NCI-H748 treated with DMSO at 0.1 percent for 48 hours (cell line): ENCODE measurements at regions not wholly inside any gene's neighbourhood (a gene's known extent, or its start where the extent isn't known, plus 50 kb on each side); places are given as distances from the start of the nearest gene placed in this dataset.
A peak's percentile ranks its signal among the peaks of the same experiment; 100 is the strongest.

Experiments
- DNase-seq: peaks from one replicate; lab custom pipeline; 2025; lab: John Stamatoyannopoulos, UW

DNA sequence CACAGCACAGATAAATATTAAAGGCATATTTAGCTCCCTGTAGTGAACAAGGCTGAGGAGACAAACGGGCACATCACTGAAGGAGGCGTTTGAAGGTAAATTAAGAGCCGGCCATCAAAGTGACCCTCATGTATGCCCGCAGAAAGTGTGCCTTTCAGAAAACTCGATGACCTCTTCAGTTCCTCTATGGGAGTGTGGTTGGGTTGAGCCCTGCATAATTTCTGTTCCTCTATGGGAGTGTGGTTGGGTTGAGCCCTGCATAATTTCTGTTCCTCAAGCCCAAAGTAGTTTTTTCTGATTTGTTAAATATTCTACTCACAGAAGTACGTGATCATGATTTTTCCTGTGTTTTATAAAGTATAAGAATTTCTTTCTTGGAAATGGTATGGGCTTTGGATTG, 568.5 kb downstream of the TSN start:
- DNase-seq, result no peak

GRCh38 chr2:122326471-122326870, 571.0 kb downstream of the TSN start:
- no peak for DNase-seq

DNA sequence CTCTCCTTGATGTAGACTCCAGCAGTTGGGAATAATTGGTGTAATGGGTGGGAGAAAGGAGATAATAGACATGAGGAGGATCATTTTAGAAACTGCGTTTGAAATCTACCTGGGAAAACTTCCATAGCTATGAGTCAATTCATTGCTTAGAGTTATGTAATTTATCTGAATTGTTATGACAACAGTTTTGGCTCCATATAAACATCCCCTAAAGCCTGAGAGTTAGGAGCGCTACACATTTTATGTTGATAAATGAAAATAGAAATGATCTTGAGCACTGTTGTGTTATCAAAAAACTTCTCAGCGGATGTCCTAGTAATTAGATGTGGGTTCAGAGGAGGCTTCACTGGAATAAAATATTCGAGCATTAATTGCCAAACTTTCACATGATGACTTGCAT, 573.4 kb downstream of the TSN start:
- no peak for DNase-seq

DNA sequence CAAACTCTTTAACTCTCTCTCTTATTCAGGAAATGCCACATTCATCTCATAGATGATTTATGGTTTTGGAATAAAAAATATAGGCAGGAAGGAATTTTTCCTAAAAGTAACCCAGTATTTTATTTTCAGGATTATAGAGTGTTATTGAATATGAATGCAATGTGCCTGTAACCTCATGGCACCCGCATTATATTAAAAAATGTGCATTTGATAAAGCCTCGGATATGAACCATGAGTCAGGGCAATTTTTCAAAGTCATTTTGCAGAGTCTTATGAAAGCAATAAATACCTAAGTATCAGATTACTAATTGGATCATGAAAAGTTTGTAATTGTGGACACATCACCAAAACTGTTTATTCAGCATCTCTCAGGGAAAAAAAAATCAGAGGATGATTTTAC, 573.8 kb downstream of the TSN start:
- DNase-seq, result no peak

DNA sequence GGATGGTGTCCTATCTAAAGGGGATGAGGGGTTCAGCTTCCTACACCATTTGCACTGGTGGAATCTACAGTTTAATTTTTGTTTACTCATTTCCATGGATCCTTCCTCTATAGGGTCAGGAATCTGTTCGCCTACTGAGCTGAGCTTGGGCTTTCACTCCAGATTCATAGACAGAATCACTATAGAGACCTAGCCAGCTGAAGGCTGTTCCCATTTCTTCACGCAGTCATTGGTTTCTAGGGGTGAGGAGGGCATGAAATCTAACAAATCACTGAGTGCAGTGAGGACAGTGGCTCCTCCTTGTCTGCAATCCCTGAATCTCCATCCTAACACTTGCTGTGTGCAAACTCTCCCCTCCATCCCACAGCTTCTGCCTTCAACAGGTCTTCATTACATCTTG, 578.5 kb downstream of the TSN start:
- no peak for DNase-seq

DNA sequence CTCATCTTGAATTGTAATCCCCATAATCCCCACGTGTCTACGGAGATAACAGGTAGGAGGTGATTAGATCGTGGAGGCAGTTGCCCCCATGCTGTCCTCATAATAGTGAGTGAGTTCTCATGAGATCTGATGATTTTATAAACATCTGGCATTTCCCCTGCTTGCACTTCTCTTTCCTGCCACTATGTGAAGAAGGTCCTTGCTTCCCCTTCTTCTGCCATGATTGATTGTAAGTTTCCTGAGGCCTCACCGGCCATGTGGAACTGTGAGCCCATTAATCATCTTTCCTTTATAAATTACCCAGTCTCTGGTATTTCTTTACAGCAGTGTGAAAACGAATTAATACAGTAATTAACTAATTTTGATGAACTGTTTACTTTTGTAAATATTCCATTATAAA, 582.5 kb downstream of the TSN start:
- no peak for DNase-seq

- DNase-seq, result no peak
Measured at GRCh38 chr2:122340246-122340645, 584.8 kb downstream of the TSN start.

- DNase-seq, result no peak
Measured at GRCh38 chr2:122341007-122341406, 585.6 kb downstream of the TSN start.

DNA sequence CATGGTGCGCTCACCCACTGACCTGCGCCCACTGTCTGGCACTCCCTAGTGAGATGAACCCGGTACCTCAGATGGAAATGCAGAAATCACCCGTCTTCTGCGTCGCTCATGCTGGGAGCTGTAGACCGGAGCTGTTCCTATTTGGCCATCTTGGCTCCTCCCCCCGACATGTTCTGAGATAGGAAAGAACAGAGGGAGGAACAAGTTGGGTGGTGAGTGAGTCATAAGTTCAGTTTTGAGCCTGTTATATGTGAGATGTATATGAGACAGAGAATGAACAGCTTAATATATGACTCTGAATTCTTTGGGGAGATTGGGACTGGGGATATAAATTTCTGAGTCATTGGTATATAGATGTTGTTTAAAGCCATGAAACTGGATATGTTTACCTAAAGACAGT, 596.7 kb downstream of the TSN start:
- peak; percentile 6 for DNase-seq

DNA sequence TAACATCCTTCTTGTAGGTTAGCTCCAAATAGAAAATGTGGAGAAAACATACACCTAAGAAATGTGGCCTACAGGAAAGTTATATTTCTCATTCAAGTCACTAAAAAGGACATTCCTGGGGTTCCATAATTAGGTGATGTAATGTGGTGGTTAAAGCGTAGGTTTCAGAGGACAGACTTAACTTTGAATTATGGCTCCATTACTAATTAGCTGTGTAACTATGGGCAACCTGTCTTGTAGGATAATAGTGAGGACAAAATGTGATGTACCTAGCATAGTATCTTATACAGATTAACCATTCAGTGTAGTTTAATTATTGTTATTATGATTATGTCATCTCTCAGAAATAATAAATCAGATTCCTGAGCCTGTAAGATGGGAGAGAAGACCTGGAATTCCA, 602.5 kb downstream of the TSN start:
- DNase-seq, result no peak

DNA sequence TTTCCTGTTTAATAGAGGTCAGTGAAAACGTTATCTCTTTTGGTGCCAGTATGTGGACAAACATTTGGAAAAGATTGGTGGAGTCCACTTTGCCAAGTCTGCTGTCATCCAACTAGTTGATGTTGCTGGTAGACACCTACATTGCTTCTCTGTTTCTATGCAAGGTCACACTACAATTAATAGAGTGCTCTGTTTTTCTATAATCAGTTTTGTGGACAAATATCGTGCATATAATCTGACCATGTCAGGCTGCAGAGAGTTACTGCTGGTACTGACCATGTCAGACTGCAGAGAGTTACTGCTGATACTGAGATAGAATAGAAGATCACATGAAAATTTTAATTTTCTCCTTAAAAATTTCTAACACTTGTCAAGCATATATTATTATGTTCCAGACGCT, 603.3 kb downstream of the TSN start:
- DNase-seq, result no peak

DNA sequence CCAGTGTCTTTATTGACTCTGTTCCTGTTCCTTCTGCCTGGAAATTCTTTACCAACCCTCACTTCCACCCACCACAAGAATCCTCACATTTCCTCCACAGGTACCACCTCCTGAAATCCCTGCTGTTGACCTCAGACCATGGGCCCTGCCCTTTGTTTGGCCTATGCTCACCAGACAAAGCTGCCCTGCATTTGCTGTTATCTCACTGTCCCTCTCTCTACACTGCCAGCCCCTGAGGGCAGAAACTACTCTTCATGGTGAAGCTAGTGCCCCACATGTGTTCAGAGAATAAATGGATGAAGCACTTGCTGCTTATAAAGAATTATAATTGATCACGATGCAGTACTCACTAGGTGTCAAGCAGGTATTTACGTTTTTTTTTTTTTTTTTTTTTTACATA, 608.4 kb downstream of the TSN start:
- no peak for DNase-seq

GRCh38 chr2:122366427-122366826, 611.0 kb downstream of the TSN start:
- DNase-seq, result no peak

- no peak for DNase-seq
Measured at GRCh38 chr2:122366969-122367645, 611.7 kb downstream of the TSN start.

- DNase-seq, result no peak
Measured at GRCh38 chr2:122367646-122368010, 612.2 kb downstream of the TSN start.

DNA sequence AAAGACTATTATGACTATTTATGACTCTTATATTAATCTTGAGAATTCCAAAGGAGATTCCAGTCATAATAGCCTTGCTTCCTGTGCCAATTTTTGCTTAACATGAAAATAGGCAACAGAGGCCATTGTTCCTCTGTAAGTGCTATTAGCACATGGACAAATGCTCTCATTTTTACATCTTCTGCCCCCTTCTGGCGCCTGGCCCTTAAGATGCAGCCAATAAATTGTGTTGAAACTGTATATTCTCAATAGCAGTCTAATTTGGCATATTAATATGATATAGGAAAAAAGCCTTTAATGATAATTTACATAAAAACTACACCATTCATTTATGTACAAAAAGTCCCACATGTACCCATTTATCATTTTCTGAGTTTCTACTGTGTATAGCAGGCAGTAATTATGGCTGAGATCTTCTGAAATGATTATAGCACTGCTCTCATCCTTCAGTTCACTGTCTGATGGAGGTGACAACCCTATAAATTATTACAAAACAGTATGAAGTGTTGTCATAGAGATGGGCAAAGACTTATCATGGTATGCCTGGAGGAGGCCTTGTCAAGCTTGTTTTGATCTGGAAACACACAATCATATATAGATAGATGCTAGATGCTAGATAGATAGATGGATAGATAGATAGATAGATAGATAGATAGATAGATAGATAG, 613.3 kb downstream of the TSN start:
- DNase-seq, result no peak

DNA sequence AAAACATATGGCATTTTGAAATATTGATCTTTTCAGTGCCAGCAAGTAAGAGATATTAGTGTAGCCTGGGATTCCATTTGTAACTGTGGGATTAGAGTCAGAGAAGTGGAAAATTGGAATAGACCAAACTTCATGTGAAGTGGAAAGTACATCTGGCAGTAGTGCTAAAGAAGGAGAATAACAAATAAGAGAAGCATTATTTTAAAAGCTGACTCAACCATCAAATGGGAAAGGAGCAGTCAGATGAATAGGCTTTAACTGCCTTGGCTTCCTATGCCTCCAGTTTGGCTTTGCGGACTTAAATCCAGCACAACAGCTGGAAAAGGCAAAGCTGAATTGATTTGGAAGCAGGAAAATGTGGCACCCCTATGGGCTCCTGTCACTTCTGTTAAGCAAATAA, 623.1 kb downstream of the TSN start:
- DNase-seq, result no peak

GRCh38 chr2:122384768-122385333, 629.4 kb downstream of the TSN start:
- no peak for DNase-seq

DNA sequence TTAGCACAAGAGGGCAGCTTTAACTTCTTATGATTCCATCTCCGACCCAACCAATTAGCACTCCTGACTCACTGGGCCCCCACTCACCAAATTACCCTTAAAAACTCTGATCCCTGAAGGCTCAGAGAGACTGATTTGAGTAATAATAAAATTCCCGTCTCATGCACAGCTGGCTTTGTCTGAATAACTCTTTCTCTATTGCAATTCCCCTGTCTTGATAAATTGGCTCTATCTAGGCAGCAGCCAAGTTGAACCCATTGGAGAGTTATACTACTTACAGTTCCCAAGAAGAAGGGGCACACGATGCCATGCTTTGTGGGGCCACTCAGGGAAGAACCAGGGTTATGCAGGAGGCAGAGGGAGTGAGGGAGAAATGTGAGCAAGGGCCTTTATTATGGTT, 632.8 kb downstream of the TSN start:
- no peak for DNase-seq

GRCh38 chr2:122389694-122390093, 634.2 kb downstream of the TSN start:
- no peak for DNase-seq

DNA sequence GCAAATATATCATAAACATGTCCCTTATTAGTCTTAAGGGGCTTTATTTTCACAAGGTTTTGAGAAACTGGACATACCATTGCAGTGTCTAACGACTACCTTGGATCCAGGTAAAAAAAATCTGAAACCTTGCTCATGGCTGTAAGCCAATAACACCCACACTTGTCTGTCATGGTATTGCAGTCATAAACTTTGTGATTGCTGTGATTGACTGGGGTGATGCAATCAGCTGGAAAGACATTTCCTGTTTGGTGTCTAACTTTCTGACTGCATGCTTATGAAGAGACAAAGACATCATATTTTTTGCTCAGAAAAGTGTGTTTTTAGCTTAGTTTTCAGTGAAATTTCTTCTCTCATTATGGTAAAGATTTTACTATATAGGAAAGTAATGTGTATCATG, 635.0 kb downstream of the TSN start:
- DNase-seq, result no peak

DNA sequence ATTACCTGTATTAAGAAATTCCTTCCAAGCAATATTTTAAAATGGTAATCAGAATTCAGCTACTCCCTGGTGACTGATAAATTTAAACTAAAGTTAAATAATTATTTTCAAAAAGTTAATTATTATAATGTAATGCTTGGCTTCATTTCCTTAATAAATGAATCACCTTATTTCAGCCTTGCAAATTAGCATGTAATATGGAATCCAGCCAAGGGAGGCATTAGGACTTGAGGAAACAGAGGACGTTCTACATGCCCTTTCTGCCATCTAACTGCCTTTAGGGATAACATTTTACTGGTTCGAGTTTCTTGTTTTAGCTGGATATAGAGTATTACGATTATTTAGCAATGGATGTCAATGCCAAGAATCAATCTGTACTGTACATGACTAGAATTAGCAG, 636.3 kb downstream of the TSN start:
- DNase-seq, result no peak

DNA sequence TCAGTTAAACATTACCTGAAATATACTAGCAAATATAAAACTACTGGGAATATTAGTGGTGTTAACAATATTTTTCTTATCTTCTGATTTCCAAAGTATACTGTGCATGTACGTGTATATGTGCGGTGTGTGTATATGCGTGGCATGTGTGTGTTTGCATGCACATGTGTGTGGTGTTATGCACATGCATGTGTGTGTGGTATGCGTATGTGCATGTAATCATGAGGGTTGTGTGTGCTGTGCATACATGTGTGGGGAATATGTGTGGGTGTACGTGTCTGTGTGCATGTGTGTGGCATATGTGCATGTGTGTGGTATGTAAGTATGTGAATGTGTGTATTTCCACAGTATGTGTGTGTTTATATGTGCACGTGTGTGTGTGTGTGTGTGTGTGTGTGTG, 640.2 kb downstream of the TSN start:
- DNase-seq, result no peak

GRCh38 chr2:122411231-122411630, 655.8 kb downstream of the TSN start:
- no peak for DNase-seq
